ENCODE measurements at regions not wholly inside any gene's neighbourhood (a gene's known extent, or its start where the extent isn't known, plus 50 kb on each side); places are given as distances from the start of the nearest gene placed in this dataset.
"Not testable (repeated sequence)": the region's sequence is repeated elsewhere in the genome, so short reads cannot be mapped to it uniquely, and the experiment has no call there.

DNA sequence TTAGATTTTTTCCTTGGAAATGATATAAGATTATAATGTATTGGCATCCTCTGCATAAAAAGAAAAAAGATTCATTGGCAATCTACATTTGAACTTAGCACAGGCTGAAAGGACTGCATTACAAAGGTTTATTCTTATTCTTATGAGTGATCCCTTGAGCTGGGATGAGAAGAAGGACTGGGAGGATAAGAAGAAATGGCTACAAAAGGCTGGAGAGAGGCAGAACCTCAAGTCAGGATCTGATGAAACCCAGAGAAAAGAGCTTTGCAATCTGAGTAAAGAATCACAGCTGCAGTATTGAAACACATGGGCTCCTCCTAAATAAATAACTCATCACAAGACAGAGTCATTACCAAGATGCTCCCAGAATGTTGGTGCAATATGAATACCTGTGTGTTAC, 1635.4 kb upstream of the FLRT2 start:
- H3K4me3 ChIP-seq (ENCODE audit: low read length) = no peak overlapping the region
- H3K27ac ChIP-seq (ENCODE audit: low read length) = no peak overlapping the region
- H3K27me3 ChIP-seq (ENCODE audit: insufficient read depth, low read depth, low read length) = no peaks in the 10 kb centered on the region
- no peak overlapping the region for H2AFZ ChIP-seq (ENCODE audit: low read depth, low read length)
- H3K9ac ChIP-seq (ENCODE audit: low read length) = no peak overlapping the region
- H3K9me2 ChIP-seq (ENCODE audit: insufficient read depth, low read length) = no peaks in the 10 kb centered on the region
- H3K36me3 ChIP-seq (ENCODE audit: insufficient read depth, low read length) = no peaks in the 10 kb centered on the region
- H3K9me3 ChIP-seq (ENCODE audit: low read length) = no peaks in the 10 kb centered on the region
- TF ChIP-seq MXI1 (conservative IDR thresholded peaks at IDR 0.05; ENCODE audit: poor library complexity, severe bottlenecking) (no peak), EP300 (conservative IDR thresholded peaks at IDR 0.05; ENCODE audit: poor library complexity, severe bottlenecking) (no peak), RAD21 (conservative IDR thresholded peaks at IDR 0.05) (no peak), EZH2 (IDR thresholded peaks at IDR 0.05; ENCODE audit: borderline replicate concordance, insufficient read depth, low read length, poor library complexity, severe bottlenecking) (no peak), TAF1 (IDR thresholded peaks at IDR 0.05; ENCODE audit: low read depth) (no peak), SMC3 (conservative IDR thresholded peaks at IDR 0.05; ENCODE audit: poor library complexity) (no peak), POLR2AphosphoS5 (IDR thresholded peaks at IDR 0.05) (no peak)
- TF ChIP-seq, protein P1, sequence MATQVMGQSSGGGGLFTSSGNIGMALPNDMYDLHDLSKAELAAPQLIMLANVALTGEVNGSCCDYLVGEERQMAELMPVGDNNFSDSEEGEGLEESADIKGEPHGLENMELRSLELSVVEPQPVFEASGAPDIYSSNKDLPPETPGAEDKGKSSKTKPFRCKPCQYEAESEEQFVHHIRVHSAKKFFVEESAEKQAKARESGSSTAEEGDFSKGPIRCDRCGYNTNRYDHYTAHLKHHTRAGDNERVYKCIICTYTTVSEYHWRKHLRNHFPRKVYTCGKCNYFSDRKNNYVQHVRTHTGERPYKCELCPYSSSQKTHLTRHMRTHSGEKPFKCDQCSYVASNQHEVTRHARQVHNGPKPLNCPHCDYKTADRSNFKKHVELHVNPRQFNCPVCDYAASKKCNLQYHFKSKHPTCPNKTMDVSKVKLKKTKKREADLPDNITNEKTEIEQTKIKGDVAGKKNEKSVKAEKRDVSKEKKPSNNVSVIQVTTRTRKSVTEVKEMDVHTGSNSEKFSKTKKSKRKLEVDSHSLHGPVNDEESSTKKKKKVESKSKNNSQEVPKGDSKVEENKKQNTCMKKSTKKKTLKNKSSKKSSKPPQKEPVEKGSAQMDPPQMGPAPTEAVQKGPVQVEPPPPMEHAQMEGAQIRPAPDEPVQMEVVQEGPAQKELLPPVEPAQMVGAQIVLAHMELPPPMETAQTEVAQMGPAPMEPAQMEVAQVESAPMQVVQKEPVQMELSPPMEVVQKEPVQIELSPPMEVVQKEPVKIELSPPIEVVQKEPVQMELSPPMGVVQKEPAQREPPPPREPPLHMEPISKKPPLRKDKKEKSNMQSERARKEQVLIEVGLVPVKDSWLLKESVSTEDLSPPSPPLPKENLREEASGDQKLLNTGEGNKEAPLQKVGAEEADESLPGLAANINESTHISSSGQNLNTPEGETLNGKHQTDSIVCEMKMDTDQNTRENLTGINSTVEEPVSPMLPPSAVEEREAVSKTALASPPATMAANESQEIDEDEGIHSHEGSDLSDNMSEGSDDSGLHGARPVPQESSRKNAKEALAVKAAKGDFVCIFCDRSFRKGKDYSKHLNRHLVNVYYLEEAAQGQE (IDR thresholded peaks at IDR 0.05; ENCODE audit: borderline replicate concordance) = no peak
- TF ChIP-seq, protein P2, sequence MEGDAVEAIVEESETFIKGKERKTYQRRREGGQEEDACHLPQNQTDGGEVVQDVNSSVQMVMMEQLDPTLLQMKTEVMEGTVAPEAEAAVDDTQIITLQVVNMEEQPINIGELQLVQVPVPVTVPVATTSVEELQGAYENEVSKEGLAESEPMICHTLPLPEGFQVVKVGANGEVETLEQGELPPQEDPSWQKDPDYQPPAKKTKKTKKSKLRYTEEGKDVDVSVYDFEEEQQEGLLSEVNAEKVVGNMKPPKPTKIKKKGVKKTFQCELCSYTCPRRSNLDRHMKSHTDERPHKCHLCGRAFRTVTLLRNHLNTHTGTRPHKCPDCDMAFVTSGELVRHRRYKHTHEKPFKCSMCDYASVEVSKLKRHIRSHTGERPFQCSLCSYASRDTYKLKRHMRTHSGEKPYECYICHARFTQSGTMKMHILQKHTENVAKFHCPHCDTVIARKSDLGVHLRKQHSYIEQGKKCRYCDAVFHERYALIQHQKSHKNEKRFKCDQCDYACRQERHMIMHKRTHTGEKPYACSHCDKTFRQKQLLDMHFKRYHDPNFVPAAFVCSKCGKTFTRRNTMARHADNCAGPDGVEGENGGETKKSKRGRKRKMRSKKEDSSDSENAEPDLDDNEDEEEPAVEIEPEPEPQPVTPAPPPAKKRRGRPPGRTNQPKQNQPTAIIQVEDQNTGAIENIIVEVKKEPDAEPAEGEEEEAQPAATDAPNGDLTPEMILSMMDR (IDR thresholded peaks at IDR 0.05; ENCODE audit: poor library complexity, severe bottlenecking) = no peak
- no peaks in the 10 kb centered on the region for H4K20me1 ChIP-seq (ENCODE audit: insufficient read depth)
- no peaks in the 10 kb centered on the region for H3K79me2 ChIP-seq (replicated peaks; ENCODE audit: insufficient read depth, low read length)
- H3K4me2 ChIP-seq (ENCODE audit: low read length) = no peak overlapping the region
- H3F3A ChIP-seq (ENCODE audit: insufficient read depth, low read length, poor library complexity, severe bottlenecking) = no peaks in the 10 kb centered on the region

DNA sequence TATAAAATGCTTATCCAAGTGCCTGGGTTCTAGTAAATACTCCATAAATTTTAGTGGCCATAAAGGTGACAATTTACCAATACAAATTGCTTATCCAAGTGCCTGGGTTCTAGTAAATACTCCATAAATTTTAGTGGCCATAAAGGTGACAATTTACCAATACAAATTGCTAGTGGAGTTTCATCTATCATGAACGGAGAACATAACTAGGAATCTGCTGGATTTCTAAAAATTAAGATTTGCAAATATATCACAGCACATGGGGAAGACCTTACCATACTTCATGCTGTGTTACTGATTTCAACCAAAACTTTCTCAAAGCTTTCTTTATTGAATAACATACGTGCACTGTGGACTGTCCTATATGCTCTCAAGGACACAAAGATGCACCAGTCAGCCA, 1631.4 kb upstream of the FLRT2 start:
- not testable (repeated sequence) for H2AFZ ChIP-seq (ENCODE audit: low read depth, low read length); H3K9me2 ChIP-seq (ENCODE audit: insufficient read depth, low read length); H3K9me3 ChIP-seq (ENCODE audit: low read length); H3K27me3 ChIP-seq (ENCODE audit: insufficient read depth, low read depth, low read length); H3K4me3 ChIP-seq (ENCODE audit: low read length); H3F3A ChIP-seq (ENCODE audit: insufficient read depth, low read length, poor library complexity, severe bottlenecking); H3K79me2 ChIP-seq (replicated peaks; ENCODE audit: insufficient read depth, low read length); H3K27ac ChIP-seq (ENCODE audit: low read length); H3K4me2 ChIP-seq (ENCODE audit: low read length); H4K20me1 ChIP-seq (ENCODE audit: insufficient read depth); H3K36me3 ChIP-seq (ENCODE audit: insufficient read depth, low read length); H3K9ac ChIP-seq (ENCODE audit: low read length)

DNA sequence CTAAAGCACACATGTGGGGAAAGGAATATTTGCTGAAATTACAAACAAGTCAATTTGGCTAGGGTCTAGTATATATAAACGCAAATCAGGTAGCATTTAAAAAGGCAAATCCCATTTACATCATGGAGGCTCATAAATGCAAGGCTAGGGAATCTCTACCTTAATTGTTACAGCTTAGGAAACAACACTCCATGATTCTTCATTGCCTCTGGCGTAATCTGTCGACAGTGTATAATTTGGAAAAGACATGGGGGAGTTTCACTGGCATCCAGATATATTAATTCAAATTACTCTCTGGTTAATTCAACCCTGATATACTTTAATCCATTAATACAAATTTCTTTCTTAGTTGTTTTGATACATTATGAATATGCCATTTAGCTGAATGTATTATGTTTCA, 1630.2 kb upstream of the FLRT2 start:
- Histone ChIP-seq H3K36me3 (ENCODE audit: insufficient read depth, low read length) (no peaks in the 10 kb centered on the region), H3K4me2 (ENCODE audit: low read length) (no peak overlapping the region), H4K20me1 (ENCODE audit: insufficient read depth) (no peaks in the 10 kb centered on the region), H3K9me2 (ENCODE audit: insufficient read depth, low read length) (no peaks in the 10 kb centered on the region), H2AFZ (ENCODE audit: low read depth, low read length) (no peak overlapping the region), H3K27ac (ENCODE audit: low read length) (no peak overlapping the region), H3K27me3 (ENCODE audit: insufficient read depth, low read depth, low read length) (no peaks in the 10 kb centered on the region), H3K9ac (ENCODE audit: low read length) (no peak overlapping the region), H3K4me3 (ENCODE audit: low read length) (no peak overlapping the region), H3K79me2 (replicated peaks; ENCODE audit: insufficient read depth, low read length) (no peaks in the 10 kb centered on the region), H3F3A (ENCODE audit: insufficient read depth, low read length, poor library complexity, severe bottlenecking) (no peaks in the 10 kb centered on the region), H3K9me3 (ENCODE audit: low read length) (no peaks in the 10 kb centered on the region)
- TF ChIP-seq EZH2 (IDR thresholded peaks at IDR 0.05; ENCODE audit: borderline replicate concordance, insufficient read depth, low read length, poor library complexity, severe bottlenecking) = no peak
- TF ChIP-seq, protein P2 (IDR thresholded peaks at IDR 0.05; ENCODE audit: poor library complexity, severe bottlenecking) = no peak
